GM11168 (cell line): ENCODE measurements at regions not wholly inside any gene's neighbourhood (a gene's known extent, or its start where the extent isn't known, plus 50 kb on each side); places are given as distances from the start of the nearest gene placed in this dataset.
"Not testable (repeated sequence)": the region's sequence is repeated elsewhere in the genome, so short reads cannot be mapped to it uniquely, and the experiment has no call there.

Source experiments
- in situ Hi-C: fragments of 300-500 bp; cut with MboI; formaldehyde crosslinking; loops from one replicate; pipeline ENCODE4 v1.12.0; 2022; ENCODE audit warnings: low sequenced_read_pairs; ENCODE audit not compliant: unreplicated experiment

DNA sequence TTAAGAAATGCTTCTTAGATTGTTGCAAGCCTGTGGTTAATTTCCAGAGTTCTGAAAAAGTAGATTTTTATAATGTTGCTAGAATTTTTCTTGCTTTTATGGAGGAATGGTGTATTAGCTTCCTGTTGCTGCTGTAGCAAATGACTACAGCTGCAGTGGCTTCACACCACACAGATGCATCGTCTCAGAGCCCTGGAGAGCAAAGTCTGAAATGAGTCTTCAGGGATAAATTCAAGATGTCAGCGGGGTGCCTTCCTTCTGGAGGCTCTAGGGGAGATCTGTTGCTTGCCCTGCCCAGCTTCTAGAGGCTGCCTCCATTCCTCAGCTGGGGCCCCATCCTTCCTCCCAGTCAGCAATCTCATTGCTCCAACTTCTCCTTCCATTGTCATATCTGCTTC, 187.8 kb downstream of the ZNF516 start:
- in situ Hi-C loops = no loop called here

DNA sequence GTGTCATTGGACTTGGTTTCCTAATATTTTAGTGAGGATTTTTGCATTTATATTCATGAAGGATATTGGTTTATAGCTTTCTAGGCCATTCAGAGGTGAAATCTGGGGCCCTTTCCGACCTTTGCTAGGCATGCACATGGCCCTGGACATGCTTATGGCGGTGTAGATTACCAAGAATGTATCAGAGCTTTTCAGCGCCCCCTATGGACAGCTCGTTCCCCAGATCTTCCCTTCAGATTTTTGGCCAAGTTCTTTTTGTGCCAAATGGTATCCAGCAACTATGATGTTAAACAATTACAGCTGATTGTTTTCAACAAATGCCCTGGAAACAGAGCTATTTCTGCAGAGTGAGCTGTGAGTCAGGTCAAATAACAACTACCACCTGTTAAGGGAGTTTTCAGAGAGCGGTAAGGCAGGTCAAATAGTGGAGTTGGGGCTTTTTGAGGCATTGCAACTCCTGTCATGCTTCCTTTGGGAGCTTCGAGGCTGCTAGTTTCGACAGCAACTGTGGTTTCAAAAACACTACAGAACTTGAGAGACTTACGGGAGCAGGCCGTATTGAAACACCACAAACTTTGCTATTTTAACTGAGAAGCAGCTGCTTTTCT, 188.3 kb downstream of the ZNF516 start:
- in situ Hi-C loops = no loop called here

DNA sequence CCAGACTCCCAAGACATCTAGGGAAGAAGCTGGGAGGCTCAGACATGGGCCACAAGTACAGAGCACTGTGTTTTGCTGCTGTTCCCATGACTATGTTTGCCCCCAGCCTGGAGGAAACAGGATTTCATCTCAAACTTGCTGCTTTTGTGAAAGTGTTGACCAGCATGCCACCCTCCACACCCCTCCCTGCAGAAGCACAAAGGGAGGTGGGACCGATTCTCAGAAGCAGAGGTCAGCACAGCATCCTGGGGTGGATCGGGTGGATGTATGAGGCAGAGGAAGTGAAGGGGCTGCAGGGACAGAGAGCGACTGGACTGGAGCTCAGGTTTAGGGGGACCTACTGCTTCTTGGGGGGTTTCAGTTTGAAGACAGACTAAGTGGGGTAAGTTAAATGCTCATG, 209.2 kb downstream of the ZNF516 start:
- in situ Hi-C loops = no loop called here

GRCh38 chr18:76281565-76281964, 213.5 kb downstream of the ZNF516 start:
- in situ Hi-C loops = no loop called here

- in situ Hi-C loops = no loop called here
Measured at GRCh38 chr18:76277801-76278200, 217.2 kb downstream of the ZNF516 start.

DNA sequence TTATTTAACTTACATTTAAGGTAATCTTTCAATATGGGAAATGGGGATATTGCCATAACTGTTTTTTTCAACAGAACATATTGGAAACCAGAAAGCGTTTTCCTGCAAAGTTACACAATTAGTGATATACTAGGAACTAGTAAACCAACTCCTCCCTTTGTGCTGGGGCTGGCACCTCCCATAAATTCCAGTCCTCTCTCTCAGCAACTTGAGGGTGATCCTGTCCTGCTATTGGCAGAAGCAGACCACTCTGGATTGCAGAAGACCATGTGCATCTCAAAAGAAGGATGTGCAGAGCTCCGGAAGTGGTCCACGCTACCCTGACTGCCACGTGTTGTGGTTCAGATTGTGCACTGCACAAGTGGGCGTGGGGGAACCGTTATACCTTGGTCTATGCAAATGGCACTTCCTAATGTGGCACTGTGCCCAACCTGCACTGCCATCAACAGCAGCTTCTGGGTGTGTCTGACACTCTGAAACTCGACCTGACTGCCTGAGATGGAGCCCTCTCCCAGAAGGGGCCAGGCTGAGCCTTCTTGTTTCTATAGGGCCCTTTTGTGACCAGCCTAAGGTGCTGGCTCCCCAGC, 219.2 kb downstream of the ZNF516 start:
- in situ Hi-C loops = no loop called here

- in situ Hi-C loops = no loop called here
Measured at GRCh38 chr18:76274468-76275289, 220.4 kb downstream of the ZNF516 start.

GRCh38 chr18:76273956-76274355, 221.1 kb downstream of the ZNF516 start:
- in situ Hi-C loops = no loop called here

DNA sequence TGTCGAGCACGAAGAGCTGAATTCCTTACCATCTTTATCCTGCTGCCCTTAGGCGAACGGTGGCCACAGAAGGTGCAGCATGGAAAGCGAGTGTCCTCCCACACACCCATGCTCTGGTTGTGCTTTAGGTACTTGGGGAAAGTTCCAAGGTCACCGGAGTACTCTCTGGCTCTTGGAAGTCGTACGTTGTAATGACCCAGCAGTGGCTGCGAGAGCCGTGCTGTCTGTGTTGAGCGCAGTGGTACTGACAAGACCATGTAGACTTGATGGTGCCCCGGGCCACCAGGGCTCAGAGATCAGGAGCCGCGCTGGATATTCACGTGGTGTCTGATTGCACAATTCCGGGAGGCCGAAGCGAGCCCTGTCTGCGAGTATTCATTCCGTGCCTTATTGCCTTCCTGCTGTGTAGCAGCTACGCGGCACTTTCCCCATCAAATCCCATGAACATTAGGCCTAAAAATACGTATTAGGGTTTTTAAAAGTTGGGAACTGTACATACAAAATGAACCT, 222.0 kb downstream of the ZNF516 start:
- in situ Hi-C loops = no loop called here

DNA sequence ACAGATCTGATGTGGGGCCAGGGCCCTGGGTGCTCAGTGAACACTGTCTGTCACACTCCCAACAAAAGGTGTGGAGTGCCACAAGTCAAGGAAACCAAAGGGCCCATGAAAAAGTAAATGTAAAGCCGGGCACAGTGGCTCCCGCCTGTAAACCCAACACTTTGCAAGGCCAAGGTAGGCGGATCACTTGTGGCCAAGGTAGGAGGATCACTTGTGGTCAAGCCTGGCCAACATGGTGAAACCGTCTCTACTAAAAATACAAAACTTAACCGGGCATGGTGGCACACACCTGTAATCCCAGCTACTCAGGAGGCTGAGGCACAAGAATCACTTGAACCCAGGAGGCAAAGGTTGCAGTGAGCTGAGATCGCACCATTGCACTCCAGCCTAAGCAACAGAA, 227.6 kb downstream of the ZNF516 start:
- in situ Hi-C loops = not testable (repeated sequence)

DNA sequence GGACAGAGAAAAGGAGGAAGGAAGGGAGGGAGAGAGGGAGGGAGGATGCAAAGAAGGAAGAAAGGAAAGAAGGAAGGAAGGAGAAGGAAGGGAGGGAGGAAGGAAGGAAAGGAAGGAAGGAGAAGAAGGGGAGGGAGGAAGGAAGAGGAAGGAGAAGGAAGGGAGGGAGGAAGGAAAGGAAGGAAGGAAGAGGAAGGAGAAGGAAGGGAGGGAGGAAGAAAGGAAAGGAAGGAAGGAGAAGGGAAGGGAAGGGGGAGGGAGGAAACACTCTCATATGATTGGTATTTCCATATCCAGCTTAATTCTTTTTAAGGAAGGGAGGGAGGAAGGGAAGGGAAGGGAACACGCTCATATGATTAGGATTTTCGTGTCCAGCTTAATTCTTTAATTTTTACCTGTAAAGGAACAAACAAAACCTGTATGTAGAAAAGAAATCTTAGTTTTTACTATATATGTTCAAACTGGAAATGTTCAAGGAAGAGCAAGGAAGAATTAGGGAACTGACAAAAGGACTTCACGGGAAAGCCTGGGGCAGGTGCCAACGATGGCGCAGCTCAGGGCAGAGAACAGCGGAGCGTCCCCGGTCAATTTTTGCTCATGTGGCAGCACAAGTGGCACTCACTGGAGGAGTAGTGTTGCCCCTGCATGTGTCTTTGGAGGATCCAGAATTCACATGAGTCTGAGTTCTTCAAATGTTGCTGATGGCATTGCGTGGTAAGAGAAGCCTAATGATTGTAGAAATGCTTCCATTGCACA, 228.6 kb downstream of the ZNF516 start:
- in situ Hi-C loops = no loop called here

- in situ Hi-C loops = no loop called here
Measured at GRCh38 chr18:76265497-76266235, 229.4 kb downstream of the ZNF516 start.

- in situ Hi-C loops = no loop called here
Measured at GRCh38 chr18:76264876-76265250, 230.2 kb downstream of the ZNF516 start.

GRCh38 chr18:76264198-76264875, 230.7 kb downstream of the ZNF516 start:
- in situ Hi-C loops = no loop called here

GRCh38 chr18:76263046-76264005, 231.7 kb downstream of the ZNF516 start:
- in situ Hi-C loops = no loop called here

DNA sequence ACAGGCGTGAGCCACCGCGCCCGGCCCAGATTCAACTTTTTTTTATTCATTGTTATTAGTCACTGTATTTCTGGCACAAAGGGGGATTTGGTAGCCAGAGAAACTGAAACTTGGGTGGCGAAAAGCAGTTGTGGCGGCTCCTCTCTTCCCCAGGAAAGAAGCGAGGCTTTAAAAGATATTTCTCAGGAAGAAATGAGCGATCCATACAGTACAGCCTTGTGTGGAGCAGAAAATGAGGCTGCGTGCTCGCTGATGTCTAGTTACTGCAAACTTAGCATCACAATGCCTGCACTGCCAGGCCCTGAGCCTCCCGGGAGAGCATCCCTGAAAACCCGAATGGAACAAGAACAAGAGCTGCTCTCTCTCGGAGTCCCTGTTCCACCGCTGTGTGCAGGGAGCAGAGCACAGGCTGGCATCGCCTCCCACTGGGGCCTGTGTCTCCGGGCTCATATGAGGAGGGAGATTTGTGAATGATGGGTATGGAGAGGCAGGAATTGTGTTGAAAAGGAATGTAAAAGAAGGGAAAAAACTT, 234.0 kb downstream of the ZNF516 start:
- in situ Hi-C loops = no loop called here

DNA sequence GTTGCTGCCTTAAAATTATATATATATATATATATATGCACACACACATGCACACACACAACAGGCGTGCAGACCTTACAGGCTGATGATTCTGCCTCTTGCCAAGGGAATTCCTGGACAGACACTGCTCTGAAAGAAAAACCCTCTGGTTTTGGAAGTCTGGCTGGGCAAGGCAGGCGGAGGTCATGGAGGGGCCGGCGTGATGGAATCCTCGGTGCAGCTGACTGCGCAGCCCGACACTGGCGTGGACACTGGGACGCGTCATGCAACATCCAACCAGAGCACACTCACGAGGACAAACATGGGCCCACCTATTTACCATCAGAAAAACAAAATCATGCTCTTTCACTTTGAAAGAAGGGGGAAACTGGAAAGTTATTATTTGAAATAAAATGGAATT, 235.3 kb downstream of the ZNF516 start:
- in situ Hi-C loops = no loop called here

GRCh38 chr18:76259096-76259495, 235.9 kb downstream of the ZNF516 start:
- in situ Hi-C loops = no loop called here
